Stomach (tissue), 4 donors: ENCODE measurements at regions not wholly inside any gene's neighbourhood (a gene's known extent, or its start where the extent isn't known, plus 50 kb on each side); places are given as distances from the start of the nearest gene placed in this dataset.

Experiments
- EP300 ChIP-seq: sonication (generic); formaldehyde crosslinking; IDR thresholded peaks from one replicate; pipeline ENCODE4 v1.6.1; 2017; ENCODE audit warnings: antibody characterized with exemption
- POLR2A ChIP-seq, 4 donors: fragments of 450-650 bp; IDR thresholded peaks; one replicate each; pipeline ENCODE4 v1.6.1; 2016; ENCODE audit warnings: antibody characterized with exemption in 4 of 4, control low read depth in 2 of 4, mild to moderate bottlenecking in 1 of 4, moderate library complexity in 1 of 4
- POLR2AphosphoS5 ChIP-seq, 3 donors: sonication (generic); formaldehyde crosslinking; IDR thresholded peaks; one replicate each; pipeline ENCODE4 v1.6.1; 2016; ENCODE audit warnings: antibody characterized with exemption in 3 of 3
- TF ChIP-seq, protein P1 (sequence below), 7 experiments: fragments of 450-650 bp in 4 of 7; fragments of 200-600 bp in 3 of 7; sonication (generic) in 3 of 7; IDR thresholded peaks; one replicate each; pipeline ENCODE4 v1.5.1; 2016 to 2019; ENCODE audit warnings: antibody characterized with exemption in 7 of 7, control low read depth in 2 of 7, mild to moderate bottlenecking in 1 of 7

DNA sequence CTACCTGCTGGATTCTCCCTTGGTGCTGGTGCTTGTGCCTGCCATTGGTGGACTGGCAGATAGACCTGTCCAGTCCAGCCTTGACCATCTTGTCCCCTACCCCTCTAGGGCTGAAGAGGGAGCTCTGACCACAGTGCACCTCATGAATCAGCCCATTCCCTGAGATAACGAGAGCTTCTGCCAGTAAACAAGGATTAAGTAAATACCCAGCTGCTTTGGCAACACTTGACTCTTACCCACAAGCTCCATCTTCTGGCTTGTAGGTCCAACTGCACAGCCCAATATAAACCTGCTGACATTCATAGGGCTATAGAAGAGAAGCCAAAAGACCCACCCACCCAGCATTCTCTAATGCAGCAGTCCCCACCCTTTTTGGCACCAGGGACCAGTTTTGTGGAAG lies 186.4 kb downstream of the PIK3C3 start:
- TF ChIP-seq, protein P1, sequence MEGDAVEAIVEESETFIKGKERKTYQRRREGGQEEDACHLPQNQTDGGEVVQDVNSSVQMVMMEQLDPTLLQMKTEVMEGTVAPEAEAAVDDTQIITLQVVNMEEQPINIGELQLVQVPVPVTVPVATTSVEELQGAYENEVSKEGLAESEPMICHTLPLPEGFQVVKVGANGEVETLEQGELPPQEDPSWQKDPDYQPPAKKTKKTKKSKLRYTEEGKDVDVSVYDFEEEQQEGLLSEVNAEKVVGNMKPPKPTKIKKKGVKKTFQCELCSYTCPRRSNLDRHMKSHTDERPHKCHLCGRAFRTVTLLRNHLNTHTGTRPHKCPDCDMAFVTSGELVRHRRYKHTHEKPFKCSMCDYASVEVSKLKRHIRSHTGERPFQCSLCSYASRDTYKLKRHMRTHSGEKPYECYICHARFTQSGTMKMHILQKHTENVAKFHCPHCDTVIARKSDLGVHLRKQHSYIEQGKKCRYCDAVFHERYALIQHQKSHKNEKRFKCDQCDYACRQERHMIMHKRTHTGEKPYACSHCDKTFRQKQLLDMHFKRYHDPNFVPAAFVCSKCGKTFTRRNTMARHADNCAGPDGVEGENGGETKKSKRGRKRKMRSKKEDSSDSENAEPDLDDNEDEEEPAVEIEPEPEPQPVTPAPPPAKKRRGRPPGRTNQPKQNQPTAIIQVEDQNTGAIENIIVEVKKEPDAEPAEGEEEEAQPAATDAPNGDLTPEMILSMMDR (IDR thresholded peaks at IDR 0.05) = no peak
- no peak for TF ChIP-seq POLR2A (IDR thresholded peaks at IDR 0.05)
- no peak for TF ChIP-seq POLR2AphosphoS5 (IDR thresholded peaks at IDR 0.05)
- no peak for TF ChIP-seq EP300
